ENCODE measurements at regions not wholly inside any gene's neighbourhood (a gene's known extent, or its start where the extent isn't known, plus 50 kb on each side); places are given as distances from the start of the nearest gene placed in this dataset.
"Not testable (repeated sequence)": the region's sequence is repeated elsewhere in the genome, so short reads cannot be mapped to it uniquely, and the experiment has no call there.

- TF ChIP-seq CTCF (IDR thresholded peaks at IDR 0.05; ENCODE audit: low read depth, low read length); EZH2phosphoT487 (IDR thresholded peaks at IDR 0.05; ENCODE audit: low read depth): not testable (repeated sequence)
These were observed 122.6 kb upstream of the PODXL start for GRCh38 chr7:131679071-131679470.

All from OCI-LY3 (cell line).